ENCODE measurements at regions not wholly inside any gene's neighbourhood (a gene's known extent, or its start where the extent isn't known, plus 50 kb on each side); places are given as distances from the start of the nearest gene placed in this dataset.

GRCh38 chr6:23705697-23706096 lies 420.3 kb upstream of the NRSN1 start:
- Histone ChIP-seq H3K9ac (ENCODE audit: insufficient read depth, low read depth, low read length) (no peak overlapping the region), H3K27ac (ENCODE audit: extremely low read length, insufficient read depth, low read length) (no peak overlapping the region), H3K79me2 (ENCODE audit: insufficient read depth, low read length) (no peaks in the 10 kb centered on the region), H4K20me1 (ENCODE audit: insufficient read depth, low read length) (no peaks in the 10 kb centered on the region), H3K4me3 (replicated peaks in 1 of 3; ENCODE audit: insufficient read depth in 1 of 3, low read depth in 2 of 3, low read length in 3 of 3) (no peak overlapping the region), H3K4me2 (ENCODE audit: low read depth, low read length) (no peak overlapping the region), H3K4me1 (ENCODE audit: insufficient read depth, low read length) (no peaks in the 10 kb centered on the region), H3K9me3 (ENCODE audit: low read length) (no peaks in the 10 kb centered on the region), H2AFZ (ENCODE audit: low read length) (no peak overlapping the region), H3K36me3 (replicated peaks in 1 of 2; ENCODE audit: control insufficient read depth in 1 of 2, insufficient read depth in 2 of 2, low read length in 2 of 2) (no peaks in the 10 kb centered on the region), H3K27me3 (ENCODE audit: control insufficient read depth in 1 of 2, insufficient read depth in 2 of 2, low read length in 2 of 2) (no peaks in the 10 kb centered on the region)
- ATAC-seq (no peak), FAIRE-seq (no peak), DNase-seq (ENCODE audit: low spot score) (no peak)
- WGBS (ENCODE audit: low lambda C conversion rate), result 51% methylated on average over 2 of the region's 2 CpGs
- ChIA-PET POLR2A (no interaction called here), CTCF (ENCODE audit: low intra/inter-chr PET ratio, low total read pairs) (no interaction called here)
- TF ChIP-seq ZSCAN9 (CRISPR knock-in tag; IDR thresholded peaks at IDR 0.05; ENCODE audit: borderline replicate concordance) (no peak), ZNF446 (CRISPR knock-in tag; IDR thresholded peaks at IDR 0.05) (no peak), BHLHE40 (IDR thresholded peaks at IDR 0.05; ENCODE audit: low read length) (no peak), ZNF296 (CRISPR knock-in tag; conservative IDR thresholded peaks at IDR 0.05) (no peak), CC2D1A (CRISPR knock-in tag; IDR thresholded peaks at IDR 0.05) (no peak), ZBTB7B (CRISPR knock-in tag; IDR thresholded peaks at IDR 0.05) (no peak), NR3C1 (CRISPR knock-in tag; IDR thresholded peaks at IDR 0.05) (no peak), MLX (CRISPR knock-in tag; IDR thresholded peaks at IDR 0.05) (no peak), ZSCAN30 (CRISPR knock-in tag; IDR thresholded peaks at IDR 0.05) (no peak), IKZF4 (CRISPR knock-in tag; IDR thresholded peaks at IDR 0.05; ENCODE audit: borderline replicate concordance, low read depth, not compliant biosample characterization) (no peak), ZNF557 (CRISPR knock-in tag; IDR thresholded peaks at IDR 0.05) (no peak), ZZZ3 (CRISPR knock-in tag; IDR thresholded peaks at IDR 0.05; ENCODE audit: borderline replicate concordance) (no peak), HIC2 (CRISPR knock-in tag; IDR thresholded peaks at IDR 0.05; ENCODE audit: low read depth) (no peak)
- in situ Hi-C loops (cut with HindIII; ENCODE audit: extremely low pct_ligation_motif_present, low pct_unique_long_range_greater_than_20kb) (no loop called here), intact Hi-C loops (cut with micrococcal nuclease; ENCODE audit: unreplicated experiment) (no loop called here)
- BruUV-seq (replicated peaks), result no TSS peak

All from HepG2 (cell line).